Endothelial cell of hepatic sinusoid (primary cell): ENCODE measurements at regions not wholly inside any gene's neighbourhood (a gene's known extent, or its start where the extent isn't known, plus 50 kb on each side); places are given as distances from the start of the nearest gene placed in this dataset.

ENCODE experiments used
- in situ Hi-C: cut with HindIII; loops from 2 replicates; pipeline ENCODE4 v1.10.0; 2017; ENCODE audit warnings: low sequenced_read_pairs

GRCh38 chr17:77602883-77603640 lies 355.4 kb upstream of the TNRC6C start:
- in situ Hi-C loops, result loop anchor here (5.0 kb wide), 2 partner anchors 44 to 69 kb away; no protein-coding TSS in a partner anchor

- in situ Hi-C loops, result loop anchor here (5.0 kb wide), 2 partner anchors 43 to 68 kb away; no protein-coding TSS in a partner anchor
Observed at GRCh38 chr17:77604301-77604972, 354.1 kb upstream of the TNRC6C start.

- in situ Hi-C loops, result loop anchor here (5.0 kb wide), 2 partner anchors 42 to 67 kb away; no protein-coding TSS in a partner anchor
Observed at GRCh38 chr17:77604973-77605313, 353.6 kb upstream of the TNRC6C start.

GRCh38 chr17:77606146-77606864 lies 352.2 kb upstream of the TNRC6C start:
- in situ Hi-C loops, result no loop called here

GRCh38 chr17:77606865-77607210 lies 351.7 kb upstream of the TNRC6C start:
- in situ Hi-C loops, result no loop called here

- in situ Hi-C loops, result no loop called here
Observed at GRCh38 chr17:77607606-77608005, 350.9 kb upstream of the TNRC6C start.

- in situ Hi-C loops, result no loop called here
Observed at GRCh38 chr17:77608431-77608830, 350.1 kb upstream of the TNRC6C start.

- in situ Hi-C loops, result loop anchor here (5.0 kb wide), 1 partner anchor 122 kb away; no protein-coding TSS in a partner anchor
Observed at GRCh38 chr17:77609553-77610517, 348.7 kb upstream of the TNRC6C start.

GRCh38 chr17:77610518-77610893 lies 348.0 kb upstream of the TNRC6C start:
- in situ Hi-C loops, result loop anchor here (5.0 kb wide), 1 partner anchor 122 kb away; no protein-coding TSS in a partner anchor

- in situ Hi-C loops, result loop anchor here (5.0 kb wide), 1 partner anchor 121 kb away; no protein-coding TSS in a partner anchor
Observed at GRCh38 chr17:77610972-77611521, 347.5 kb upstream of the TNRC6C start.

GRCh38 chr17:77611791-77612502 lies 346.6 kb upstream of the TNRC6C start:
- in situ Hi-C loops, result loop anchor here (5.0 kb wide), 1 partner anchor 120 kb away; no protein-coding TSS in a partner anchor

GRCh38 chr17:77613218-77613617 lies 345.3 kb upstream of the TNRC6C start:
- in situ Hi-C loops, result loop anchor here (5.0 kb wide), 1 partner anchor 119 kb away; no protein-coding TSS in a partner anchor

- in situ Hi-C loops, result loop anchor here (5.0 kb wide), 1 partner anchor 119 kb away; no protein-coding TSS in a partner anchor
Observed at GRCh38 chr17:77613627-77614026, 344.9 kb upstream of the TNRC6C start.

- in situ Hi-C loops, result no loop called here
Observed at GRCh38 chr17:77615703-77616253, 342.7 kb upstream of the TNRC6C start.

GRCh38 chr17:77616254-77616731 lies 342.2 kb upstream of the TNRC6C start:
- in situ Hi-C loops, result no loop called here

GRCh38 chr17:77617516-77617915 lies 341.0 kb upstream of the TNRC6C start:
- in situ Hi-C loops, result no loop called here

GRCh38 chr17:77618173-77618572 lies 340.3 kb upstream of the TNRC6C start:
- in situ Hi-C loops, result no loop called here

GRCh38 chr17:77618731-77619130 lies 339.8 kb upstream of the TNRC6C start:
- in situ Hi-C loops, result no loop called here

GRCh38 chr17:77619326-77619725 lies 339.2 kb upstream of the TNRC6C start:
- in situ Hi-C loops, result no loop called here
